ENCODE measurements at regions not wholly inside any gene's neighbourhood (a gene's known extent, or its start where the extent isn't known, plus 50 kb on each side); places are given as distances from the start of the nearest gene placed in this dataset.
"Not testable (repeated sequence)": the region's sequence is repeated elsewhere in the genome, so short reads cannot be mapped to it uniquely, and the experiment has no call there.

- Histone ChIP-seq H3K4me1 (ENCODE audit: insufficient read depth, low read length) (no peaks in the 10 kb centered on the region), H2AFZ (ENCODE audit: low read length) (no peak overlapping the region), H3K27ac (ENCODE audit: low read length) (no peak overlapping the region), H4K20me1 (ENCODE audit: low read length) (no peaks in the 10 kb centered on the region), H3F3A (ENCODE audit: low read length, unreplicated experiment) (no peaks in the 10 kb centered on the region), H3K4me2 (ENCODE audit: low read length) (no peak overlapping the region), H3K36me3 (ENCODE audit: low read depth, low read length) (no peaks in the 10 kb centered on the region), H3K79me2 (ENCODE audit: low read length) (no peaks in the 10 kb centered on the region), H3K27me3 (ENCODE audit: low read length) (peaks cover 26% of the 10 kb centered on the region; the same call in 1 of the 2 replicates), H3K9me3 (ENCODE audit: low read length) (no peaks in the 10 kb centered on the region), H3K9ac (ENCODE audit: low read length) (no peak overlapping the region), H3K4me3 (ENCODE audit: low read length) (no peak overlapping the region), H3K9me2 (replicated peaks; ENCODE audit: low read length) (no peaks in the 10 kb centered on the region)
- no peak for DNase-seq
- ChIA-PET POLR2A (ENCODE audit: unreplicated experiment) (no interaction called here), CTCF (no interaction called here)
- no TSS peak for BruUV-seq (replicated peaks)
- no peak for ATAC-seq
- no peak for TF ChIP-seq EZH2phosphoT487 (IDR thresholded peaks at IDR 0.05; ENCODE audit: borderline replicate concordance, low read length)
- TF ChIP-seq EZH2 (IDR thresholded peaks at IDR 0.05; ENCODE audit: low read length, unreplicated experiment) = no peak
- no peak for TF ChIP-seq CTCF (conservative IDR thresholded peaks at IDR 0.05; ENCODE audit: low read depth, low read length)
- intact Hi-C loops (cut with micrococcal nuclease) = no loop called here
Observed at GRCh38 chr2:114128263-114128662, 238.4 kb downstream of the ACTR3 start.

- Histone ChIP-seq H3K79me2 (ENCODE audit: low read length) (no peaks in the 10 kb centered on the region), H3K9ac (ENCODE audit: low read length) (no peak overlapping the region), H3K4me2 (ENCODE audit: low read length) (no peak overlapping the region), H2AFZ (ENCODE audit: low read length) (no peak overlapping the region), H3K4me1 (ENCODE audit: insufficient read depth, low read length) (no peaks in the 10 kb centered on the region), H3K27ac (ENCODE audit: low read length) (no peak overlapping the region), H3K36me3 (ENCODE audit: low read depth, low read length) (no peaks in the 10 kb centered on the region), H3K27me3 (ENCODE audit: low read length) (peaks cover 28% of the 10 kb centered on the region; the same call in 1 of the 2 replicates), H3K9me3 (ENCODE audit: low read length) (no peaks in the 10 kb centered on the region), H3K4me3 (ENCODE audit: low read length) (no peak overlapping the region), H4K20me1 (ENCODE audit: low read length) (no peaks in the 10 kb centered on the region), H3F3A (ENCODE audit: low read length, unreplicated experiment) (no peaks in the 10 kb centered on the region), H3K9me2 (replicated peaks; ENCODE audit: low read length) (no peaks in the 10 kb centered on the region)
- CTCF ChIA-PET = no interaction called here
- POLR2A ChIA-PET (ENCODE audit: unreplicated experiment) = no interaction called here
- DNase-seq (no peak), ATAC-seq (no peak)
- intact Hi-C loops (cut with micrococcal nuclease) = no loop called here
- no peak for TF ChIP-seq EZH2phosphoT487 (IDR thresholded peaks at IDR 0.05; ENCODE audit: borderline replicate concordance, low read length)
- no peak for TF ChIP-seq EZH2 (IDR thresholded peaks at IDR 0.05; ENCODE audit: low read length, unreplicated experiment)
- no peak for TF ChIP-seq CTCF (conservative IDR thresholded peaks at IDR 0.05; ENCODE audit: low read depth, low read length)
- no TSS peak for BruUV-seq (replicated peaks)
Observed at GRCh38 chr2:114128725-114129124, 238.8 kb downstream of the ACTR3 start.

GRCh38 chr2:114132050-114132449, 242.2 kb downstream of the ACTR3 start:
- H3K79me2 ChIP-seq (ENCODE audit: low read length); H3K4me2 ChIP-seq (ENCODE audit: low read length); CTCF ChIA-PET; ATAC-seq; DNase-seq; intact Hi-C loops (cut with micrococcal nuclease); H3K27ac ChIP-seq (ENCODE audit: low read length); H3K9me3 ChIP-seq (ENCODE audit: low read length); POLR2A ChIA-PET (ENCODE audit: unreplicated experiment); H3K9me2 ChIP-seq (replicated peaks; ENCODE audit: low read length); H3F3A ChIP-seq (ENCODE audit: low read length, unreplicated experiment); H2AFZ ChIP-seq (ENCODE audit: low read length); H4K20me1 ChIP-seq (ENCODE audit: low read length); H3K36me3 ChIP-seq (ENCODE audit: low read depth, low read length); H3K4me3 ChIP-seq (ENCODE audit: low read length); H3K4me1 ChIP-seq (ENCODE audit: insufficient read depth, low read length); BruUV-seq (replicated peaks); H3K9ac ChIP-seq (ENCODE audit: low read length): not testable (repeated sequence)
- peaks cover 53% of the 10 kb centered on the region for H3K27me3 ChIP-seq (ENCODE audit: low read length)

All from PC-3 (cell line).